Esophagus squamous epithelium (tissue), 4 donors: ENCODE measurements at regions not wholly inside any gene's neighbourhood (a gene's known extent, or its start where the extent isn't known, plus 50 kb on each side); places are given as distances from the start of the nearest gene placed in this dataset.

Source experiments
- CTCF ChIP-seq, 6 experiments: fragments of 450-650 bp in 4 of 6; fragments of 200-600 bp in 2 of 6; sonication (generic) in 2 of 6; IDR thresholded peaks; one replicate each; pipeline ENCODE4 v1.5.1; 2016 to 2019; ENCODE audit warnings: antibody characterized with exemption in 6 of 6, mild to moderate bottlenecking in 4 of 6, moderate library complexity in 4 of 6
- POLR2A ChIP-seq, 4 donors: fragments of 450-650 bp; IDR thresholded peaks; one replicate each; pipeline ENCODE4 v1.6.1; 2017; ENCODE audit warnings: antibody characterized with exemption in 4 of 4, mild to moderate bottlenecking in 4 of 4, moderate library complexity in 3 of 4

DNA sequence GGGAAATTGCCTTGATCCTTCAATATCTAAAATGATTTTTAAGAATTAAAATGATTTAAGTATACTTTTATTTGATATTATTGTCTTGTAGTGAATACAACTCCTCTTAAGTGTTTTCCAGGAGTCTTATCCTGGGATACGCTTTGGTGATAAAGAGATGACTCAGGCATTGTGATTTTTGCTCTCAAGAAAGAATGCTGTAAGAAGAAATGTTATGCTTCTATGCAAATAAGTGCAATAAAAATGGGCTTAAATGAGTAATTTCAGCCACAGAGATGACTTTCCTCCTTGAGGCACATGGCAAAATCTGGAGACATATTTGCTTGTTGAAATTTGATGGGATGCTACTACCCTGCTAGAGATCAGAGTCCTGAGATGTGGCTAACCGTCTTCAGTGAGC, 358.6 kb upstream of the BCHE start:
- TF ChIP-seq CTCF (IDR thresholded peaks at IDR 0.05) (no peak), POLR2A (IDR thresholded peaks at IDR 0.05) (no peak)
